GM21447 (cell line): ENCODE measurements at regions not wholly inside any gene's neighbourhood (a gene's known extent, or its start where the extent isn't known, plus 50 kb on each side); places are given as distances from the start of the nearest gene placed in this dataset.

Experiments
- ATAC-seq: cut with Tn5 transposase; IDR thresholded peaks from one replicate; pipeline ENCODE4 v1.9.1; 2021; ENCODE audit not compliant: unreplicated experiment

DNA sequence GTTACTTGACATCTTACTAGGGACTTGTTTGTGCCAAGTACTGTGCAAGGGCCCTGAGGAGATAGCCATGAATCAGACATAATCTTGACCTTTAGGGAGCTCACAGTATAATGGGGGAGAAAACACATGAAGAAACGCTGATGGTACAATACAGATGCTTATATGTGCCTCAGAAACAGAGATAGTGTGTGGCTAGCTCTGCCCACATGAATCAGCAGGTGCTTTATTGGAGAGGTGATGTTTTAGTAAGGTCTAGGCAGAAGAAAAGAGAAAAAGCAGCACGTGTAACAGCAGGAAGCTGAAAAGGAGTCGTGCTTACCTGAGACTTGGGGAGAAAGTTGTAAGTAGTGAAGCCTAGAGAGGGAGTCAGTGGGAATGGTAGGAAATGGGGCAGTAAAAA, 60.6 kb upstream of the LMO4 start:
- no peak for ATAC-seq

DNA sequence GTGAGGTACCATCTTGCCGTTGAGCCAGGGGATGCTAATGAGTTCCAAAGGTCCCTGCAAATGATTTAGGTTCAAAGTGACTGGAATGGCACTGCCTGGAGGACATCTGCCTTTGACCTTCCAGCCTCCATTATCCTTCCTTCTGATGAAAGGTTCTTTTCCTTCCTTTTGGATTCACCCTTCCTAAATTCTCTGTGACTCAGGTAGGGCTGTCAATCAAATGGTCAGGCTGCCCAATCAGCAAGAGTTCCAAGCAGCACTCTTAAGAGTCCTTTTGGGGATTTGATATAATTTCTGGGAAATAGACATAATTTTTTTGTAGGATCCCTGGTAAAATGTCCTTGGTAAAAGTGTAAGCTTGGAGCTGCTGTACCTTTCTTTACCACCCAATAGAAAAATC, 58.8 kb upstream of the LMO4 start:
- ATAC-seq = no peak

DNA sequence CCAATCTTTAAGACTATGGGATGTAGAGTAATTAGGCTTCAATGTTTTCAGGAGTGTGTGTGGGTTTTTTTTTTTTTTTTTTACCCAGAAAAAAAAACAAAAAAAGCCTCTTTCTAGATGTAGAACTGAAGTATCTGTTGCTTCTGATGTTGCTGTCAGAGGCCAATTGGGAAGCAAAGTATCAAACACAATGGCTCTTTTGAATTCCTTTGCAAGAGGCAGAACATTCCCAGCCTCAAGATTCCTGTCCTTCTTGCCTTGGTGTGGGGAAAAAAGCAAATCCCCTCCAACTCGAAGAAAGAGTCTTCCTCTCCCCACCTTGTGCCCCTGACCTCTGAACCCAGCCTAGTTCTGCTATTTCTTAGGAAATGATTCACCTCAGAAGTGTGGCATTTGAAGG, 55.4 kb upstream of the LMO4 start:
- no peak for ATAC-seq

DNA sequence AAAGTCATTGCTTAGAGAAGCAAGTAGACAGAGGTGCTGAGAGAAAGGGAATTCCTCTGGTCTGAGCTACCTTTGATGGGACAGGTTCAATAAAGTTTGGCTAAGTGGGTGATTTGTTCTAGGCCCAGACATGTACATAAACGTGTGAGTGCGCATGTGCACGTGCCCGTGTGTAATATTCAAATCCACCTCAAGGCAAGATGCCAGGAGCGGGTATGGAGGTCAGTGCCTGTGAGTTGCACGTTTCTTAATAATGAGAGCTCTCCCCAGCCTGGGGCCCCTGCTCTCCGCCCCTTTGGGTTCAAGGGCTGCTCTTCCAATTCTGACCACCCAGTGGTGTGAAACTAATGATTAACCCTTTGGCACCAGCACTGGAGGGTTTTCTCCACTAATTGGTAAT, 53.8 kb upstream of the LMO4 start:
- no peak for ATAC-seq

DNA sequence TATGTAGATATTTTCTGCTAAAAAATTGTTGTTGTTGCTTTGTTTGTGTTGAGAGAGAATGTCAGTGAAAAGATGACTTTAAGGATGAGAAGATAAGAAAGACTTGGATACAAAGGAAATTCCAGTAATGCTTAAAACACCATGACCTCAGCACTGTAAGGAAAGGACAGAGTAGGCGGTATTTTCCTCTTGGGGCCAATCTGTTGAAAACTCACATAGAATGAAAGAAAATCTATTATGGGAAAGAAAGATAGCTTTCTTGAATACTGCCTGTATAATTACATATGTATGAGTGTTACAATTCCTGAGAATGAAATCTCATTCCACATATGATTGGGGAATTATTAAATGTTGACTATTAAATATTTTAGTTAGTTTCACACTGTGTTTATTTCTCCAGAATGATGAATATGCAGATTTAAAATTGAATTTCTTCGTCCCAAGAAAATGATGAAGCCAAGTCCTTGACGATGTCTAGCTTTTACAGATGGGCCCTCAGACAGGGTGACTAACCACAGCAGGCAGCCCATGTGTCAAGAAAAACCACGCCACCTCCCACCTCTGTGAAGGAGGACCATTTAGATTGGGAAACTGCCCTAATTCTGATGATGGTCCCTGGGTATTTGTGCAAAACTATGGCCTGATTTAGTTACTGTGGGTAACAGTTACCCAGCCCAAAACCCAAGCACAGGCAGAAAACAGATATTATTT, 49.7 kb upstream of the LMO4 start:
- no peak for ATAC-seq
